ENCODE measurements at regions not wholly inside any gene's neighbourhood (a gene's known extent, or its start where the extent isn't known, plus 50 kb on each side); places are given as distances from the start of the nearest gene placed in this dataset.
A peak's percentile ranks its signal among the peaks of the same experiment; 100 is the strongest.
"Not testable (repeated sequence)": the region's sequence is repeated elsewhere in the genome, so short reads cannot be mapped to it uniquely, and the experiment has no call there.

DNA sequence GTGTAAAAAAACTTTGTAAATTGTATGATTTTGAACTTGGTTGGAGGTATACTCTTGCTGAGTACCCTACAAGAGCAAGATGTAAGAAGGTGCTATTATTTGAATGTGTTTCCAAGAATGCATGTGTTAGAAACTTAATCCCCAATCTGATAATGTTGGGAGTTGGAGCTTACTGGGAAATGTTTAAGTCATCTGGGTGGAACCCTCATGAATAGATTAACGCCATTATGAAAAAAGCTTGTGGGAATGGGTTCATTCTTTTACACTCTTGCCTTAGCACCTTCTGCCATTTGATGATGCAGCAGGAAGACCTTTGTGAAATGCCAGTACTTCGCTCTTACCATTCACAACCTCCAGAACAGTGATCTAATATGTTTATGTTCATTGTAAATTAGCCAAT, 498.3 kb downstream of the TMEM135 start:
- no peak for DNase-seq

DNA sequence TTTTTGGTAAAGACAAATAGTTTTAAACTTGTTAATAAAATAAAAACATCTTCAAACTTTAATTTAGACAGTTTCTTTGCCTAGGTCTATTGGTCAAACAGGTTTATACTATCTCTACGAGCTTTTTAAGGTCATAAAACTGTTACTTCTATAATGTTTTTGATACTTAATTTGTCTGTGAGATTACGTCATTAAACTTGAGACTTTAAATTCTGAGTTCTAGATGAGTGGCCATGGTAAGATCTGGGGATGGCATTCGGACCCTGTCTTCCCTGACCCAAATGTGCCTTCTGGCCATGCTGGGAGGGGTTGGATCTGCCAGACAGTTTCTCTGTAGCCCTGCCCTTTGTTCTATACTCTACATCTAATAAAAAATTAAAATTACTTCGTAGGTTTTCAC, 497.8 kb downstream of the TMEM135 start:
- DNase-seq, result no peak

DNA sequence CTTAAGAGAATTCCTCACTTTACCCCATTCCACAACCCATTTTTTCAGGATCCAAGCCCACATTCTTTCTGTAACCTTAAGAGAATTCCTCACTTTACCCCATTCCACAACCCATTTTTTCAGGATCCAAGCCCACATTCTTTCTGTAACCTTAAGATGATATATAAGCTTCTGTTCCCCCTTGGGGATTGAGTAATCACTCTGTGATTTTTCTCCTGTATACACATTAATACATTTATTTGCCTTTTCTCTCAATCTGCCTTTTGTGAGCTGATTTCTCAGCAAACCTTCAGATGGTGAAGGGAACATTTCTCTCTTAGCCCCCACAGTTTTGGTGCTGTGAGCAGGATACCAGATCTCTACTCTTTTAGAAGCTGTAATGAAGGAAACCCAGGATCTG, 494.1 kb downstream of the TMEM135 start:
- not testable (repeated sequence) for DNase-seq

DNA sequence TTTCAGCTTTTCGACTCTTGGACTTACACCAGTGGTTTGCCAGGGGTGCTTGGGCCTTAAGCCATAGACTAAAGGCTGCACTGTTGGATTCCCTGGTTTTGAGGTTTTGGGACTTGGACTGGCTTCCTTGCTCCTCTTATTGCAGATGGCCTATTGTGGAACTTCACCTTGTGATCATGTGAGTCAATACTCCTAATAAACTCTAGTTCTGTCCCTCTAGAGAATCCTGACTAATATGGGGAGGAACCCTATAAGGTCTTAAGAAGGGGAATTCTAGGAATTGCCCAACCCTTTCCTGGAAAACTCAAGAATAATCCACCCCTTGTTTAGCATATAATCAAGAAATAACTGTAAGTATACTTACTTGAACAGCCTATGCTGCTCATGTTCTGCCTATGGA, 491.8 kb downstream of the TMEM135 start:
- DNase-seq, result no peak

DNA sequence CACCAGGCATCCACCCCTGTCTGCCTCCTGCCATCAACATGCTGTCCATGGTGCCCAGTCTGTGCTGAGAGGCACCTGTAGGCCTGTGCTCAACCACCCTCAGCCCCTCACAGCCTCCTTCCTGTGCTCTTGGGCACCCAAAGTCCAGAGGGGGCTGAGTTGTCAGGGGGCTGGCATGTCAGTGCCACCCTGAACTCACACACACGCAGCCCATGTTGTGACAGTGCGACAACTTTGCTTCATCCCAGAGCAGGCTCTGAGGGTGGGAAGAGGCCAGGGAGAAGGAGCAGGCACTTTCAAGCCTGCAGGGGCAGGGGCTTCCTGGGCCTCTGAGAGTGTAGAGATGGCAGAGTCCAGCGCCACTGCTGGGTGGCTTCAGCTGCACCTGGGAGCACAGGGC, 491.0 kb downstream of the TMEM135 start:
- no peak for DNase-seq

DNA sequence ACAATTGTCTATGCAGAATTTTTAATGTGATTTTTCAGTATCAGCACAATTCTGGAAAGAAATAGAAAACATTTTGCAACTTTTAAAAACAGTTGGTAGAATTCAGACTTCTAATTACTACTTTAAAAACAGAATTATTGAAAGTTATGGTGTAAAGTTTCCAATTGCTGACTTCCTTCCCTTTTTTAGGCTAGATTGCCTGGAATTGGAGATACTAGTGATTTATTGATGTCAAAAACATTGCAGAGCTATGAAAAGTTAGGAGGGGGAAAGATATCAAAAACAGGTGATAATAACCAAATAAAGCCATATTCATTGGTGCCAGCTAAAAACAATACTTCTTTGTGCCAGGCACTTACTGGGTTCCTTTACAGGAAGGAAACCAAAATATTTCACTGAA, 485.5 kb downstream of the TMEM135 start:
- no peak for DNase-seq

DNA sequence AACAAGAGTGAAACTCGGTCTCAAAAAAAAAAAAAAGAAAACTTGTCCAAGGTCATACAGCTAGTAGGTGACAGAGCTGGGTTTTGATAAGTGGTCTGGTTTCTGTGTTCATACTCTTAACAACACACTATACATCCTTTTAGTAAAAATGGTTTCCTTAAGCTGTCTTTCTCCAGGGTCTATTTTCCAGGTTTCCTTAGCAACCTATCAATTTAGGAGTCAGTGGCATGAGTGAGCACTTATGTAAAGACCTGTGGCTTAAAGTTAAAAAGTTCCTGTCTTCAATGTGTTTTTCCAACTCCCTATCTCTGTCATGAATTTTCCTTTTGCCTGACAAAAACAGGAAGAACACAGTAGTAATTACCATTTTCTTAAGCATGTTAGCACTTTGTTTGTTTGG, 480.5 kb downstream of the TMEM135 start:
- DNase-seq, result no peak

DNA sequence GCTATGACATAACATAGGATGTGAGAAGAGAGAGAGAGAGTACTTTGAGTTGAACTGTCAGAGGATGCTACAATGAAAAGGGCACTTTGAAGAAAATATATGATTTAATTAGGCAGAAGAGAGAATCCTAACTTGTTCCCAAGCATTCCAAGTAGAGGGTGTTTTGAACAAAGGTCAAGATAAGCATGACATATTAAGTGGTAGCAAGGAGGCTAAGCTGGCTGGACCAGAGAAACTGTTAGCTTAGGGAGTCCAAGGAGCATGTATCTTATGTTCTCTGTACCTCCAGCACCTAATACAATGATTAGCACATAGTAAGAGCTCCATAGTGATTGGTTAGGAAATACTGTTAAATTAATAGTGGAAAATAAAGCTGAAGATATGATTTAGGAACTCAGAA, 479.6 kb downstream of the TMEM135 start:
- no peak for DNase-seq

DNA sequence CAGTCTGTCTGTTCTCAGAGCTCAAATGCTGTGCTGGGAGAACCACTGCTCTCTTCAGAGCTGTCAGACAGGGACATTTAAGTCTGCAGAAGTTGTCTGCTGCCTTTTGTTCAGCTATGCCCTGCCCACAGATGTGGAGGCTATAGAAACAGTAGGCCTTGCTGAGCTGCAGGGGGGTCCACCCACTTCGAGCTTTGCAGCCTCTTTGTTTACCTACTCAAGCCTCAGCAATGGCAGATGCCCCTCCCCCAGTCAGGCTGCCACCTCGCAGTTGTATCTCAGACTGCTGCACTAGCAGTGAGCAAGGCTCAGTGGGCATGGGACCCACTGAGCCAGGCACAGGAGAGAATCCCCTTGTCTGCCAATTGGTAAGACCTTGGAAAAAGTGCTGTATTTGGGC, 470.0 kb downstream of the TMEM135 start:
- not testable (repeated sequence) for DNase-seq

DNA sequence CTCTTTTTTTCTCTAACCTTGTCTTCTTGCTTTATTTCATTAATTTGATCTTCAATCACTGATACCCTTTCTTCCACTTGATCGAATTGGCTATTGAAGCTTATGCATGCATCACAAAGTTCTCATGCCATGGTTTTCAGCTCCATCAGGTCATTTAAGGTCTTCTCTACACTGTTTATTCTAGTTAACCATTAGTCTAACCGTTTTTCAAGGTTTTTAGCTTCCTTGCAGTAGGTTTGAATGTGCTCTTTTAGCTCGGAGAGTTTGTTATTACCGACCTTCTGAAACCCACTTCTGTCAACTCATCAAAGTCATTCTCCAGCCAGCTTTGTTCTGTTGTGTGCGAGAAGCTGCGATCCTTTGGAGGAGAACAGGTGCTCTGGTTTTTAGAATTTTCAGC, 469.2 kb downstream of the TMEM135 start:
- DNase-seq, result not testable (repeated sequence)

DNA sequence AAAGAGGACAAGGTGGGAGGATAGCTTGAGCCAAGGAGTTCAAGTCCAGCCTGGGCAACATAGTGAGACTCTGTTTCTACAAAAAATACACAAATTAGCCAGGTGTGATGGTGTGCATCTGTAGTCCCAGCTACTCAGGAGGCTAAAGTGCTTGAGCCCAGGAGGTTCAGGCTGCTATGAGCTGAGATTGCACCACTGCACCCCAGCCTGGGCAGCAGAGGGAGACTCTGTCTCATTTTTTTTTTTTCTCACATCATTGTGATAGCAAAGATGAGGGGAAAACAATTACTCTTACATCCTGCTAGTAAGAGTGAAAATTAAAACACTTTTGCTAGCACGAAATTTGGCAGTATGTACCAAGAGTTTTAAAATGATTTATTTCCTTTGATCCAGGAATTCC, 463.7 kb downstream of the TMEM135 start:
- no peak for DNase-seq

DNA sequence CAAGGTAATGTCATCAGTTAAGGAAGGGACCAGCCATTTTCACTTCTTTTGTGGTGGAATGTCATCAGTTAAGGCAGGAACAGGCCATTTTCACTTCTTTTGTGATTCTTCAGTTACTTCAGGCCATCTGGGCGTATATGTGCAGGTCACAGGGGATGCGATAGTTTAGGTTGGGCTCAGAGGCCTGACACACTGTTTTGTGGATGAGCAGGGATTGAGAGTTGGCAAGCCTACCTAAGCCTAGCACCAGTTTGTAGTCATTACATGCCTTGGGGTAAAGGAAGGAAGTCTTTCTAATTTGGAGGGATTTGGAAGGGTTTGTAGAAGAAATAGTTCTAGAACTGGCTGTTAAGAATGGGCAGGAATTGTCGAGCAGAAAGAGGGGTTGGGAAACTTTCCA, 457.2 kb downstream of the TMEM135 start:
- DNase-seq, result not testable (repeated sequence)

DNA sequence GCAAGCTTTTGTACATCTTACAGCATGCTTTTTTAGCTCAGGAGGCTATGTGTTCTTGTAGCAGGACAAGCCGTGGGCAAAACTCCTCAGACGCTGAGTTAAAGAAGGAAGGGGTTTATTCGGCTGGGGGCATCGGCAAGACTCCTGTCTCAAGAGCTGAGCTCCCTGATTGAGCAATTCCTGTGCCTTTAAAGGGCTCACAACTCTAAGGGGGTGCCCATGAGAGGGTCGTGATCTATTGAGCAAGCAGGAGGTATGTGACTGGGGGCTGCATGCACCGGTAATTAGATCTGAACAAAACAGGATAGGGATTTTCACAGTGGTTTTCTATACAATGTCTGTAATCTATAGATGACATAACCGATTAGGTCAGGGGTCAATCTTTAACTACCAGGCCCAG, 456.3 kb downstream of the TMEM135 start:
- not testable (repeated sequence) for DNase-seq

DNA sequence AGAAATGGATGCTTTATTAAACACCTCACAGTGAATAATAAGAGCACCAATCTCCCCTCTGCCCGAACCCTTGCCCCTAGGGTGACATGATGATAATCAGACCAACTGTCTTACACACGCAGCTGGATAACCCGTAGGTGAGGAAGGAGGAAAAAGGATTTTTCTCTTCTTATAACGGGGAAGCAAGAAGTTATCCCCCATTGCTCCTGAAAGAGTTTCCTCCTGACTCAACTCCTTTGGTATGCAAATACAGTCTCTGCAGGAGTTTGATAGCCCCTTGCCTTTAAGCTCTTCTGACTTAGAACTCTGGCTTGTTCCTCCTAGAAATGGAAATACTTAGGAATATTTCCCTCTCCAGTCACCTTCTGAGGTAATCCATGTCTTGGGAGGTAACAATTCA, 455.8 kb downstream of the TMEM135 start:
- DNase-seq, result no peak

DNA sequence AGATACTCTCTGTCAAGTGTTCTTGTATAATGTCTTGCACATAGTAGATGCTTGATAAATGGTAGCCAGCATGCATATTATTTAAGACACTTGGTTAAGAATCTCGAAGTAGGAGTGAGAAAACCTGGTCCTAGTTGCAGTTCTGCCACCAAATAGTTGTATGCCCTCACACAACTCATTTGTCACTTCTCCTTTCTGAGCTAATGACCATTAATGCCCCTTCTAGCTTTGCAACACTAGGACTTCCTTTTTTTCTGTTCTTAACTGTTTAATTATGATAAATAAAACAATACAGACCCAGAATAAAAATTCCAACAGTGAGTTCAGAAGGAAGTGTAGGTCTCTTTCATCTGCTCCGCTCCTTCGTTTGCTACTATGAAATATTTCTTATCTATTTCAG, 453.6 kb downstream of the TMEM135 start:
- no peak for DNase-seq

DNA sequence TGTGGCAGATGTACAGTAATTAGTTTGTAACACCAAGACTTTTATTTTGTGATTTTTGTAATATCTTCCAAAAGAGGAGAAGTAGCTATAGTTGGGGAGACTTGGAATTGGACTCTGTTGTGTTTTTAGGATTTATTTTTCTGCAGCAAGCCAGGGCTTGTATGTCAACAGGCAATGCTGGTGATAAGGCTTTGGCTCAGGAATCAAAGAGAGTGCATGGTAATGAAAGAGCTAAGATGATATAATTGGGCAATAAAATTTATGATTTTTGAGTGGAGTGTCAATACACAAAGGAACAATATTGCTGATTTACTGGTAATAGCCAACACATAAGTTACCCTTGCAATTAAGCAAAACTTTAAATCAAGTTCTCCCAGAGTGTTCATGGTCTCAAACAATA, 452.9 kb downstream of the TMEM135 start:
- no peak for DNase-seq

DNA sequence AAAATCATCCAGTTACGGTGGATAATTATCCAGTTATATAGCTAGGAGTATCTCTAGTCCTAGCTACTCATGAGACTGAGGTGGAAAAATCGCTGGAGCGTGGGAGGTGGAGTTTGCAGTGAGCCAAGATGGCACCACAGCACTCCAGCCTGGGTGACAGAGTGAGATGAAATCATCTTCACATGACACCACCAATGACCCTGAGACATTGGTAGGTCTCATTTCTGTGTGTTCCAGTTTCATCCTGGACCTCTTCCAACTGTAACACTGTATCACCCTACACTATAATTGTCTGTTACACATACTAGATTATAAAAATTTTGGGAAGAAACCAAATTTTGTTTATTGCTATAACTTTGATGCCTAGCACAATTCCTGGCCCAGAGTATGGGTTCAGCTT, 446.8 kb downstream of the TMEM135 start:
- no peak for DNase-seq

DNA sequence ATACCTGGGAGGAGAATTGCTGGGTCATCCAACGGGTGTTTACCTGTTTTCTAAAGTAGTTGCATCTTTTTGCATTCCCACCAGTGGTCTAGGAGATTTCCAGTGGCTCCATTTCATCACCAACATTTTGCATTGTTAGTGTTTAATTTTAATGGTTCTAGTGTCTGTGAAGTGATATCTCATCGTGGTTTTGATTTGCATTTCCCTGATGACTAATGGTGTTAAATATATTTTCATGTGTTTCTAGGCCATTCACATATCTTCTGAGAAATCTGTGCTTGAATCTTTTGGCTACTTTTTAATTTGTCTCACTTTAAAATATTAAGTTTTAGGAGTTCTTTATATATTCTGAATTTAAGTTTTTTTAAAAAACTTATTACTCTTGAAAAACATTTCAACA, 439.6 kb downstream of the TMEM135 start:
- no peak for DNase-seq

DNA sequence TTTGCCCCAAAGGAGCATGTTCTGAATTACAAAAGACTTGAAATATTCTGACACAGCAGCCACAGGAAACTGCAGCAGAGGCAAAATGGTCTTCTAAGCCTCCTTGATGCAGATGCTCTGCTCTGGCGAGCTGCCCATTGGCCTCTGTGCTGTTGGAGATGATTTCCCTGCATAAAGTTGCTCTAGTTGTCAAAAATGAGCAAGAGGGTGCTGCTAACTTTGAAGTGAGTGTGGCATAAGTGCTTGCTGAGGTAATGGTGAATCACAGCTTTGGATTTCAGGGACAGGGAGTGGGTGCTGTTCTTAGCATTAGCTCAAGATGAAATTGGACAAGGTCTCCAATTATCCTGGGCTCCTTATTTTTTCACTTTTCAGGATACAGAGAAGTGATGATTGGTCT, 435.4 kb downstream of the TMEM135 start:
- DNase-seq, result no peak

DNA sequence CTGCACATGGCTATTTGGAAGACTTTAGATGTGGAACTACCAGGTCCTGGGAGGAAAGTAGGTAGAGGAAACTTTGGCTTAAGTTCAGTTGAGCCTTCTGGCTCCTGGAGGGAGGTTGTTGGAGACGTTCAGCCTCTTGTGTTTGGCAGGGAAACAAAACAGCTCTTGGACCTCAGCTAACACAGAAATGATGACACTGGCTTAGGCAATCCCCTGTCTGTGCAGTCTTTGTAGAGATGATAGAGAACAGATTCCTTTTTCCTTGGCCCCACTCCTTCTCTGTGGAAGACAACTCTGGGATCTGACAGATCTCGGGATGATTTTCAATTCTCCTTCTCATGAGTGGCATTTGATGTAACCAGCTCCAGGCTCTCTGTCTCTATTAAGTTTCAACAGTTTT, 428.5 kb downstream of the TMEM135 start:
- DNase-seq, result no peak

DNA sequence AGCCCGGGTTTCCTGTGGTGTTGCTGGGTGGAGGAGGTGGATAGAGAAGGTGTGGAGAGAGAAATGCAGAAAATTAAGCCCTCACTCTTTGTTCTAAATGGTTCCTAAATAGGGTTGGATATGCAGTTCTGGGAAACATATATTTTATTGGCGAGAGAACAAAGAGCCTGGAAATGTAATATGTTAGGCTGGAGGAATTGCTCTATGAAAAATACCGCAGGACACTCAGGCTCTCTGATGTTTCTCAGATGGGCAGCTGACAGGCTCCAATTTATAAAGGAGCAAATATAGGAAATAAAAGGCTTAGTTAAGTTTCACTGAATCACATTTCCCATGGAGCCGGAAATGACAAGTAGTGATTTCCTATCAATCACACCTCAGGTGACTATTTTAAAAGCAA, 428.0 kb downstream of the TMEM135 start:
- no peak for DNase-seq

DNA sequence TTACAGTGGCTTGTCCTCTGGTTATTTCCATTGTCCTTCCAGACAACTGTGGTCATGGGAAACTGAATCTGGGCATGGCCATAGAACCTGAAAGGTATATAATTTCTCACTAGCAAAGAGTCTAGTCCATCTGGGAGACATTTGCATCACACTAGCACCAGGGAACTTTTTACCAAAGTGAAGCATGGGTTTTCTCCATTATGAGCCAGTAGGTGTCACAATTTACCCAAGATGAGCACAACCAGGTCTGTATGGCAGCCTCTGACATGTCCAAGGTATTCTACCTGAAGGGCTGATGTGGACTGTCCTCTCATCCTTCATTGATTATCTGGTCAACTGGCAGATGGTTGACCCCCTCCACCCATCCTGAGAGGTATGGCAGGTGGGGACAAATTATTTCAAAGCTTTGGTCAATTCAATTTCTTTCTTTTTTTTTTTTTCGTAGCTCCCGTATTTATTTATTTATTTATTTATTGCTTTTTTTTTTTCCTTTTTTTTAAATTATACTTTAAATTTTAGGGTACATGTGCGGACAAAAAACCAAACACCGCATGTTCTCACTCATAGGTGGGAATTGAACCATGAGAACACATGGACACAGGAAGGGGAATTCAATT, 425.9 kb downstream of the TMEM135 start:
- DNase-seq, result peak in 1 of 2 donors; percentile 23

DNA sequence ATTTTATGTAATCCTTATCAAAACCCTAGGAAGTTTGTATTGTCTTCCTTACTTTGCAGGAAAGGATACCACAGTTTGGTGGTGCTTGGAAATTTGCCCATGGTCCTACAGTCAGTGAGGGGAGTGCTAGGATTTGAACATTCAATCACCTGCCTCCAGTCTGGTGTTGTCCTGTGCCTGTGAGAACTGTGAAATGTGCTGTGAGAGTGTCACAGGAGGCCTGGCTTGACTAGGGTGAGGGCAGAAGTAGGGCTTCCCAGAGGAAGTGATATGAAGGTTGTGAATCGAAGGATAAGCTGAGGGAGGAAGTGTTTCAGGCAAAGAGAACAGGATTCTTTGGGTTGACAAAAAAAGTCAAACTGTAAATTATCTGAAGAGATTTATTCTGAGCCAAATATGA, 424.4 kb downstream of the TMEM135 start:
- no peak for DNase-seq

DNA sequence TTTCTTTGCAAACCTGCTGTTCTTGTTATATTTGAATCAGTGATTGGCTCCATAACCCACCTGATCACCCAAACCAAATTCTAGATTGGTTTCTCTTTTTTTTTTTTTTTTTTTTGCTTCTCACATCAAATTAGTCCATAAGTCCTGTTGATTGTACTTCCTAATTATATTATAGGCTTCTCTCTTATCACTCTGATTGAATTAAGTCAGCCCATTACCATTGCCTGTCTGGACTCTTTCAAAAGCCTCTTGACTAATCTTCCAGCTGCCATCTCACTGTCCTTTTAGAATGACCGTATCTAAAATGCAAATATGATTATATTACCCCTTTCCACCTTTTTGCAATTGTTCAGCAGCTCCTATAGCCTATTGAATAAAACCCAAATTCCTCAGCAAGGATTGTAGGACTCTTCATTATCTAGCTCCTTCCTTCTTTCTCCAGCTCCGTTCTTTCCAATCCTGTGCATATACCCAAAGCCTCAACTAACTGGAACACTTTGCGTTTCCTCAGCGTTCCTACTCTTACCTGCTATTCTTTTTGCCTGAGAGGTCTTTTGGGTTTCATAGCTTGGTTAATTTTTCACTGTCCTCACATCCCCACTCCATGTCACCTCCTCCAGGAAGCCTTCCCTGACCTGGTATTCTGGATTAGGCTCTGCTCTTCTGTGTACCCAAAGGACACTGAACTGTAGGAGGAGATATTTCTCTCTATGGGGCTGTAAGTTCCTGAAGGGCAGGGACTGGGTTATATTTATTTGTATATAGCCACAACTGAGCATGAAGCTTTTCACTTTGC, 423.3 kb downstream of the TMEM135 start:
- DNase-seq, result no peak

DNA sequence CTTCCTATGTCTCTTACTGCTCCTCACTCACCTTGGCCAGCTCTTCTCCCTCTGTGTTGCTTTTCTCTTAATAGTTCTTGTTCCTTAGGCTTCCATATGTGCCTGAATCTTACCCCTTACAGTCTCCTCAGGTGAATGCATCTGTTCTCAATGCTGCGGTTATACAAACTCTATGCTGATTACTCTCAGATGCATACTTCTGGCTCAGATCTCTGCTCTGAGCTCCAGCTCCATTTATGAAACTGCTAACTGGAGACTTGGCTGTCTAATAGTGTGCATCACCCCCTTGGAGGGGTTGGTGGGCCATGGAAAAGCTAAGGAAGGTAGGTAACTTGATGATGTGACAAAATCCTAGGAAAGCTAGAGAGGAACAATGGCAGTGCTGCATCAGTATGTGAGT, 422.5 kb downstream of the TMEM135 start:
- DNase-seq, result no peak
